Progenitor cell of endocrine pancreas (in vitro differentiated cells): ENCODE measurements at regions not wholly inside any gene's neighbourhood (a gene's known extent, or its start where the extent isn't known, plus 50 kb on each side); places are given as distances from the start of the nearest gene placed in this dataset.
A peak's percentile ranks its signal among the peaks of the same experiment; 100 is the strongest.

Experiments
- DNase-seq: peaks from one replicate; pipeline ENCODE4 v3.0.0; 2021; ENCODE audit warnings: low spot score; ENCODE audit not compliant: unreplicated experiment
- H3K27ac Mint-ChIP-seq: 2 replicates; pipeline ENCODE4 v1.8.0; 2021; ENCODE audit warnings: mild to moderate bottlenecking, moderate library complexity, mixed read lengths
- H3K27me3 Mint-ChIP-seq: 2 replicates; pipeline ENCODE4 v1.8.0; 2021; ENCODE audit warnings: mixed read lengths
- H3K36me3 Mint-ChIP-seq: 2 replicates; pipeline ENCODE4 v1.8.0; 2022; ENCODE audit warnings: mixed read lengths; ENCODE audit not compliant: insufficient read depth
- H3K4me1 Mint-ChIP-seq: 2 replicates; pipeline ENCODE4 v1.8.0; 2021; ENCODE audit warnings: low read depth, mixed read lengths
- H3K4me3 Mint-ChIP-seq: 2 replicates; pipeline ENCODE4 v1.8.0; 2021; ENCODE audit warnings: low read depth, mild to moderate bottlenecking, moderate library complexity, mixed read lengths
- H3K9me3 Mint-ChIP-seq: 2 replicates; pipeline ENCODE4 v1.8.0; 2021; ENCODE audit warnings: low read depth, mixed read lengths
- CTCF ChIP-seq: fragments of 200-600 bp; sonication (generic); IDR thresholded peaks from one replicate; pipeline ENCODE4 v1.5.0; 2021; ENCODE audit warnings: antibody characterized with exemption, mild to moderate bottlenecking; ENCODE audit not compliant: unreplicated experiment

GRCh38 chr11:64482588-64482987, 73.2 kb upstream of the SLC22A11 start:
- Mint-ChIP-seq H3K27me3 (peaks cover 51% of the 10 kb centered on the region), H3K4me1 (no peaks in the 10 kb centered on the region), H3K9me3 (no peaks in the 10 kb centered on the region), H3K36me3 (no peaks in the 10 kb centered on the region), H3K4me3 (no peak overlapping the region), H3K27ac (no peak overlapping the region)
- no peak for TF ChIP-seq CTCF
- no peak for DNase-seq

- no peaks in the 10 kb centered on the region for H3K36me3 Mint-ChIP-seq
- H3K4me3 Mint-ChIP-seq = no peak overlapping the region
- no peak for DNase-seq
- no peaks in the 10 kb centered on the region for H3K4me1 Mint-ChIP-seq
- H3K9me3 Mint-ChIP-seq = no peaks in the 10 kb centered on the region
- H3K27me3 Mint-ChIP-seq = peaks cover 50% of the 10 kb centered on the region
- no peak overlapping the region for H3K27ac Mint-ChIP-seq
- no peak for TF ChIP-seq CTCF
Measured at GRCh38 chr11:64484191-64485022, 71.3 kb upstream of the SLC22A11 start.

- TF ChIP-seq CTCF = no peak
- Mint-ChIP-seq H3K27ac (no peak overlapping the region), H3K36me3 (no peaks in the 10 kb centered on the region), H3K4me1 (no peaks in the 10 kb centered on the region), H3K9me3 (no peaks in the 10 kb centered on the region), H3K27me3 (peaks cover 52% of the 10 kb centered on the region), H3K4me3 (no peak overlapping the region)
- DNase-seq = no peak
Measured at GRCh38 chr11:64485074-64485473, 70.7 kb upstream of the SLC22A11 start.

- peak; percentile 47 for DNase-seq
- TF ChIP-seq CTCF = peak; percentile 83
- Mint-ChIP-seq H3K4me1 (no peaks in the 10 kb centered on the region), H3K9me3 (no peaks in the 10 kb centered on the region), H3K4me3 (no peak overlapping the region), H3K27ac (no peak overlapping the region), H3K36me3 (no peaks in the 10 kb centered on the region), H3K27me3 (peaks cover 65% of the 10 kb centered on the region)
Measured at GRCh38 chr11:64489831-64490441, 65.8 kb upstream of the SLC22A11 start.

GRCh38 chr11:64490562-64491216, 65.1 kb upstream of the SLC22A11 start:
- Mint-ChIP-seq H3K4me3 (no peak overlapping the region), H3K27ac (no peak overlapping the region), H3K4me1 (no peaks in the 10 kb centered on the region), H3K9me3 (no peaks in the 10 kb centered on the region), H3K36me3 (no peaks in the 10 kb centered on the region), H3K27me3 (peaks cover 60% of the 10 kb centered on the region)
- DNase-seq = no peak
- no peak for TF ChIP-seq CTCF
